Transverse colon (tissue), 3 donors: ENCODE measurements at regions not wholly inside any gene's neighbourhood (a gene's known extent, or its start where the extent isn't known, plus 50 kb on each side); places are given as distances from the start of the nearest gene placed in this dataset.

ENCODE experiments used
- CTCF ChIP-seq, 5 experiments: fragments of 200-600 bp in 3 of 5; fragments of 450-650 bp in 2 of 5; sonication (generic) in 3 of 5; IDR thresholded peaks; 1 replicate in 2 of 5; 2 replicates in 3 of 5; pipeline ENCODE4 v1.5.1; 2016 to 2017; ENCODE audit warnings: antibody characterized with exemption in 5 of 5, inconsistent platforms in 3 of 5, mild to moderate bottlenecking in 2 of 5, moderate library complexity in 1 of 5
- EP300 ChIP-seq: sonication (generic); formaldehyde crosslinking; IDR thresholded peaks from one replicate; pipeline ENCODE4 v1.6.1; 2017; ENCODE audit warnings: antibody characterized with exemption, low read depth
- POLR2A ChIP-seq: fragments of 450-650 bp; IDR thresholded peaks from one replicate; pipeline ENCODE4 v1.6.1; 2016; ENCODE audit warnings: antibody characterized with exemption, mild to moderate bottlenecking, moderate library complexity

GRCh38 chr13:22592515-22592914, 588.3 kb upstream of the SGCG start:
- TF ChIP-seq POLR2A (no peak), CTCF (IDR thresholded peaks at IDR 0.05) (no peak), EP300 (no peak)
